Muscle layer of duodenum (tissue), 2 donors: ENCODE measurements at regions not wholly inside any gene's neighbourhood (a gene's known extent, or its start where the extent isn't known, plus 50 kb on each side); places are given as distances from the start of the nearest gene placed in this dataset.

Source experiments
- H3K27ac ChIP-seq: one replicate; pipeline ENCODE4 v1.7.0; 2013; ENCODE audit warnings: mild to moderate bottlenecking, low read length
- H3K27me3 ChIP-seq: one replicate; pipeline ENCODE4 v1.7.0; 2013; ENCODE audit warnings: low read depth, mild to moderate bottlenecking, control low read depth, low read length
- H3K36me3 ChIP-seq, 2 donors: one replicate each; pipeline ENCODE4 v1.7.0; 2013; ENCODE audit warnings: low read length in 2 of 2, control low read depth in 1 of 2, mild to moderate bottlenecking in 1 of 2; ENCODE audit not compliant: insufficient read depth in 2 of 2, control insufficient read depth in 1 of 2
- H3K4me1 ChIP-seq, 2 donors: one replicate each; pipeline ENCODE4 v1.7.0; 2013; ENCODE audit warnings: low read length in 2 of 2, mild to moderate bottlenecking in 2 of 2, control low read depth in 1 of 2, moderate library complexity in 1 of 2; ENCODE audit not compliant: insufficient read depth in 2 of 2, control insufficient read depth in 1 of 2
- H3K4me3 ChIP-seq, 2 donors: one replicate each; pipeline ENCODE4 v1.7.0; 2013; ENCODE audit warnings: low read length in 2 of 2, low read depth in 1 of 2, mild to moderate bottlenecking in 1 of 2
- H3K9me3 ChIP-seq, 2 donors: one replicate each; pipeline ENCODE4 v1.7.0; 2013; ENCODE audit warnings: low read length in 2 of 2, control low read depth in 1 of 2, mild to moderate bottlenecking in 1 of 2; ENCODE audit not compliant: control insufficient read depth in 1 of 2
- donor health status: healthy.

GRCh38 chr3:34864011-34864410 is 775.3 kb upstream of the ARPP21 start:
- Histone ChIP-seq H3K9me3 (no peaks in the 10 kb centered on the region), H3K4me3 (no peak overlapping the region), H3K27me3 (no peaks in the 10 kb centered on the region), H3K27ac (no peak overlapping the region), H3K36me3 (no peaks in the 10 kb centered on the region), H3K4me1 (no peaks in the 10 kb centered on the region)

- Histone ChIP-seq H3K36me3 (no peaks in the 10 kb centered on the region), H3K4me3 (no peak overlapping the region), H3K27ac (no peak overlapping the region), H3K9me3 (no peaks in the 10 kb centered on the region), H3K27me3 (no peaks in the 10 kb centered on the region), H3K4me1 (no peaks in the 10 kb centered on the region)
These were observed 774.0 kb upstream of the ARPP21 start for GRCh38 chr3:34865346-34865745.

- H3K4me1 ChIP-seq: no peaks in the 10 kb centered on the region
- no peak overlapping the region for H3K27ac ChIP-seq
- no peaks in the 10 kb centered on the region for H3K36me3 ChIP-seq
- no peak overlapping the region for H3K4me3 ChIP-seq
- peaks cover 0 to 2% of the 10 kb centered on the region in 2 donors for H3K9me3 ChIP-seq
- no peaks in the 10 kb centered on the region for H3K27me3 ChIP-seq
These were observed 770.4 kb upstream of the ARPP21 start for GRCh38 chr3:34868935-34869334.

GRCh38 chr3:34869696-34870095 is 769.6 kb upstream of the ARPP21 start:
- H3K4me1 ChIP-seq: no peaks in the 10 kb centered on the region
- no peak overlapping the region for H3K4me3 ChIP-seq
- H3K27ac ChIP-seq: no peak overlapping the region
- H3K9me3 ChIP-seq: peaks cover 0 to 2% of the 10 kb centered on the region in 2 donors
- H3K36me3 ChIP-seq: no peaks in the 10 kb centered on the region
- no peaks in the 10 kb centered on the region for H3K27me3 ChIP-seq

- Histone ChIP-seq H3K36me3 (no peaks in the 10 kb centered on the region), H3K4me3 (no peak overlapping the region), H3K27ac (no peak overlapping the region), H3K4me1 (no peaks in the 10 kb centered on the region), H3K27me3 (no peaks in the 10 kb centered on the region), H3K9me3 (peaks cover 0 to 2% of the 10 kb centered on the region in 2 donors)
These were observed 766.9 kb upstream of the ARPP21 start for GRCh38 chr3:34872406-34872805.

GRCh38 chr3:34876997-34877396 is 762.3 kb upstream of the ARPP21 start:
- no peaks in the 10 kb centered on the region for H3K4me1 ChIP-seq
- no peak overlapping the region for H3K4me3 ChIP-seq
- H3K27me3 ChIP-seq: no peaks in the 10 kb centered on the region
- H3K36me3 ChIP-seq: no peaks in the 10 kb centered on the region
- peaks cover 0 to 2% of the 10 kb centered on the region in 2 donors for H3K9me3 ChIP-seq
- H3K27ac ChIP-seq: no peak overlapping the region

- Histone ChIP-seq H3K4me1 (no peaks in the 10 kb centered on the region), H3K27ac (no peak overlapping the region), H3K9me3 (no peaks in the 10 kb centered on the region), H3K36me3 (no peaks in the 10 kb centered on the region), H3K27me3 (no peaks in the 10 kb centered on the region), H3K4me3 (no peak overlapping the region)
These were observed 760.8 kb upstream of the ARPP21 start for GRCh38 chr3:34878488-34878887.

GRCh38 chr3:34881026-34881425 is 758.3 kb upstream of the ARPP21 start:
- Histone ChIP-seq H3K4me3 (no peak overlapping the region), H3K27ac (no peak overlapping the region), H3K4me1 (no peaks in the 10 kb centered on the region), H3K9me3 (no peaks in the 10 kb centered on the region), H3K27me3 (no peaks in the 10 kb centered on the region), H3K36me3 (no peaks in the 10 kb centered on the region)

- Histone ChIP-seq H3K27ac (no peak overlapping the region), H3K4me3 (no peak overlapping the region), H3K36me3 (no peaks in the 10 kb centered on the region), H3K4me1 (no peaks in the 10 kb centered on the region), H3K9me3 (no peaks in the 10 kb centered on the region), H3K27me3 (no peaks in the 10 kb centered on the region)
These were observed 756.6 kb upstream of the ARPP21 start for GRCh38 chr3:34882764-34883163.

- no peak overlapping the region for H3K4me3 ChIP-seq
- no peaks in the 10 kb centered on the region for H3K27me3 ChIP-seq
- no peaks in the 10 kb centered on the region for H3K9me3 ChIP-seq
- H3K36me3 ChIP-seq: no peaks in the 10 kb centered on the region
- no peaks in the 10 kb centered on the region for H3K4me1 ChIP-seq
- H3K27ac ChIP-seq: no peak overlapping the region
These were observed 755.3 kb upstream of the ARPP21 start for GRCh38 chr3:34884007-34884406.

- H3K27me3 ChIP-seq: no peaks in the 10 kb centered on the region
These were observed 752.9 kb upstream of the ARPP21 start for GRCh38 chr3:34886443-34886842.

GRCh38 chr3:34889641-34890040 is 749.7 kb upstream of the ARPP21 start:
- H3K9me3 ChIP-seq: no peaks in the 10 kb centered on the region
- no peaks in the 10 kb centered on the region for H3K4me1 ChIP-seq
- no peaks in the 10 kb centered on the region for H3K36me3 ChIP-seq
- H3K27me3 ChIP-seq: no peaks in the 10 kb centered on the region
- no peak overlapping the region for H3K4me3 ChIP-seq
- no peak overlapping the region for H3K27ac ChIP-seq

More at GRCh38 chr3:34886443-34886842, 752.9 kb upstream of the ARPP21 start:
- Histone ChIP-seq H3K36me3 (no peaks in the 10 kb centered on the region), H3K4me1 (no peaks in the 10 kb centered on the region), H3K27ac (no peak overlapping the region), H3K9me3 (no peaks in the 10 kb centered on the region), H3K4me3 (no peak overlapping the region)
